ENCODE measurements at regions not wholly inside any gene's neighbourhood (a gene's known extent, or its start where the extent isn't known, plus 50 kb on each side); places are given as distances from the start of the nearest gene placed in this dataset.

DNA sequence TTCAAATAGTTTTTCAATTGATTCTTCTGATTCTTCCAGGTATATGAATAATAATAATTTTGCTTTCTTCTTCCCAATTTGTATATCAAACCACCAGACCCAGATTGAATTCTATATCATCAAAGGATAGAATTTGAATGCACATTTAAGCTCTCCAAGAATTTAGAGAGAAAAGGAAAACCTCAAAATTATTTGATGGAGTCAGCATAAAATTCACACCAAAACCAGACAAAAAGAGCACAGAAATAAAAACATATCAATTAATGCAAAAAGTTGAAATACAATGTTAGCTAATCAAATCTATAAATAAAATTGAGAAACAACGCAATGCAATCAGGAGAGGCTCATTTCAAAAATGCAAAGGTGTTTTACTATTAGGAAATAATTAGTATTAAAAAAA, 248.0 kb upstream of the HS6ST1 start:
- H3K27ac ChIP-seq, result no peak overlapping the region
- TF ChIP-seq, protein P1, sequence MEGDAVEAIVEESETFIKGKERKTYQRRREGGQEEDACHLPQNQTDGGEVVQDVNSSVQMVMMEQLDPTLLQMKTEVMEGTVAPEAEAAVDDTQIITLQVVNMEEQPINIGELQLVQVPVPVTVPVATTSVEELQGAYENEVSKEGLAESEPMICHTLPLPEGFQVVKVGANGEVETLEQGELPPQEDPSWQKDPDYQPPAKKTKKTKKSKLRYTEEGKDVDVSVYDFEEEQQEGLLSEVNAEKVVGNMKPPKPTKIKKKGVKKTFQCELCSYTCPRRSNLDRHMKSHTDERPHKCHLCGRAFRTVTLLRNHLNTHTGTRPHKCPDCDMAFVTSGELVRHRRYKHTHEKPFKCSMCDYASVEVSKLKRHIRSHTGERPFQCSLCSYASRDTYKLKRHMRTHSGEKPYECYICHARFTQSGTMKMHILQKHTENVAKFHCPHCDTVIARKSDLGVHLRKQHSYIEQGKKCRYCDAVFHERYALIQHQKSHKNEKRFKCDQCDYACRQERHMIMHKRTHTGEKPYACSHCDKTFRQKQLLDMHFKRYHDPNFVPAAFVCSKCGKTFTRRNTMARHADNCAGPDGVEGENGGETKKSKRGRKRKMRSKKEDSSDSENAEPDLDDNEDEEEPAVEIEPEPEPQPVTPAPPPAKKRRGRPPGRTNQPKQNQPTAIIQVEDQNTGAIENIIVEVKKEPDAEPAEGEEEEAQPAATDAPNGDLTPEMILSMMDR (conservative IDR thresholded peaks at IDR 0.05), result no peak

DNA sequence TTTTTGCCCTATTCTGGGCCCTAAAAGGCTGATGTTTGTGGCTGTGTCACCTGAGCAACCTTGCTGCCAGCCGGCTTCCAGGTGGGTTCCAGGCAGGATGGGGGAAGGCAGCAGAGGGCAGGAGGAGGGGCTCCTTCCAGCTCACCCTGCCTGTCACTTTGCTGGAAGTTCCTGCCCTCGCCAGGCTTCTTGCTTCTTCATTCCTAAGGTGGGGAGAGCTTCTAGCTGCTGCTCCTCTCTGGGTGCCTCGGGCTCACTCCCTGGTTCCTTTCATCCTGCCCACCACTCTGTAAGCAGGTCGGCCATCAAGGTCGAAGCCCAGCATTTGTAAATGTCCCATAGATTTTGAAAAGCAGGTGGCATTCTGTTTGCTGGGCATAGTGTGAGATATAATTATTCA, 249.4 kb upstream of the HS6ST1 start:
- no peak overlapping the region for H3K27ac ChIP-seq
- TF ChIP-seq, protein P1 (conservative IDR thresholded peaks at IDR 0.05), result no peak

DNA sequence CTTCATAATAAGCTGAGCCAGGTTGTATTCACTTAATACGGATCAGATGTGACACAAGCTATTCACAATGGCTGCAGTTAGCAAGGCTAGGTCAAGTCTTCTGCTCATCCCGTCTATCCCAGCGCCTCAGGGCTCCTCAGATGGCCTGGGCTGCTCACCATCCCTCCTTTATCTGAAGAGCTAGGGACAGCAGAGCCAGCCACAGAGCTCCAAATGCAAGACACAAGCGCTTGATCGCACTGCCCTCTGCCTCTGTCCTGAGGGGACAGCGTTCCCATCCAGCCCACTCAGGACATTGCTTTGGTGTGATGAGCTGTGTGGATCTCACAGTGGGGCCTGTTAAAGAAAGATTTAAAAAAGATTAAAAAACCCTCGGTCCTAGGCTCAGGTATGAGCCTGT, 254.4 kb upstream of the HS6ST1 start:
- TF ChIP-seq, protein P1 (conservative IDR thresholded peaks at IDR 0.05), result no peak
- no peak overlapping the region for H3K27ac ChIP-seq

DNA sequence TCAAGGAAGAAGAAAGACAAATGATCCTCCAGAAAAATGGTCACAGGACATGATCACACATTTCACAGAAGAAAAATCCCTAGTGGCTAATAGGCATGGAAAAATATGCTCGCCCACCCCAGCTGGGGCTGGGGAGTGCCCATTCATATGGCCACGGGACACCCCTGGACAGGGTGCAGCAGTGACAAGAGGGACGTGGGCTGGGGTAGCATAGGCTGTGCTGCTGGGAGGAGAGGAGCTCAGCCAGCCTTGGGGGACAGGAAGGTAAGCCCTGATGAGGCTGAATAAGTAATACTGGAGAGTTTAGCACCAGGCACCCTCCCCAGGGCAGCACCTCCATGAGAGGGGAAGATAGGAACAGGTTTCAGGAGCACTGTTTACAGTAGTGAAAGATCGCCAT, 254.9 kb upstream of the HS6ST1 start:
- TF ChIP-seq, protein P1 (conservative IDR thresholded peaks at IDR 0.05), result no peak
- H3K27ac ChIP-seq, result no peak overlapping the region

DNA sequence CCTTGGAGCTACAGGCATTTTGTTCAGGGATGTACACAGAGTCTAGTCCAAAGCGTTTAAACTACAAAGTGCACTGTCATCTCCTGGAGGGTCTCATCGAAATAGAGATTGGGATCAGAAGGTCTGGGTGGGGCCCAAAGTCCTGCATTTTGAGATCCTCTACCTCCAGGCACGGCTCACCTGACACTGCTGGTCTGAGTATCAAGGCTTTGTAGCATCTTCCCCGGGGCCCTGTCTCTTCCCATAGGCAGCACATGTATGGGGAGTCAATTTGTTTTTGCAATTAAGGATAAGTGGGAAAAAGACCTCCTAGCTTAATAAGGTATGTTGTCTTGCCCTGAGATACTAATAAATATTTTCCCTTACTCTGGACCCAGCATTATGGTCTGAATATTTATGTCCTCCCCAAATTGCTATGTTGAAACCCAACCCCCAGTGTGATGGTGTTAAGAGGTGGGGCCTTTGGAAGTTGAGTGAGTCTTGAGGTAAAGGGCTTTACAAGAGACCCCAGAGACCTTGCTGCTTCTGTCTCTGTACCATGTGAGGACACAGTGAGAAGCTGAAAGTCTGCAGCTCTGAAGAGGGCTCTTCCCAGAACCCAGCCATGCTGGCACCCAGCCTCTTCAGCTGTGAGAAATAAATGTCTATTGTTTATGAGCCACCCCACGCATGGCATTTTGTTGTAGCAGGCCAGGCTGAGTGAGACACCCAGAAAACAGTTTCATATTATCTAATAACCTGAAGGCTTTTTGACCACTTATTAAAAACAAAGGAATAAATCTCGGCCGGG, 258.7 kb upstream of the HS6ST1 start:
- TF ChIP-seq, protein P1 (conservative IDR thresholded peaks at IDR 0.05), result no peak
- H3K27ac ChIP-seq, result no peak overlapping the region

DNA sequence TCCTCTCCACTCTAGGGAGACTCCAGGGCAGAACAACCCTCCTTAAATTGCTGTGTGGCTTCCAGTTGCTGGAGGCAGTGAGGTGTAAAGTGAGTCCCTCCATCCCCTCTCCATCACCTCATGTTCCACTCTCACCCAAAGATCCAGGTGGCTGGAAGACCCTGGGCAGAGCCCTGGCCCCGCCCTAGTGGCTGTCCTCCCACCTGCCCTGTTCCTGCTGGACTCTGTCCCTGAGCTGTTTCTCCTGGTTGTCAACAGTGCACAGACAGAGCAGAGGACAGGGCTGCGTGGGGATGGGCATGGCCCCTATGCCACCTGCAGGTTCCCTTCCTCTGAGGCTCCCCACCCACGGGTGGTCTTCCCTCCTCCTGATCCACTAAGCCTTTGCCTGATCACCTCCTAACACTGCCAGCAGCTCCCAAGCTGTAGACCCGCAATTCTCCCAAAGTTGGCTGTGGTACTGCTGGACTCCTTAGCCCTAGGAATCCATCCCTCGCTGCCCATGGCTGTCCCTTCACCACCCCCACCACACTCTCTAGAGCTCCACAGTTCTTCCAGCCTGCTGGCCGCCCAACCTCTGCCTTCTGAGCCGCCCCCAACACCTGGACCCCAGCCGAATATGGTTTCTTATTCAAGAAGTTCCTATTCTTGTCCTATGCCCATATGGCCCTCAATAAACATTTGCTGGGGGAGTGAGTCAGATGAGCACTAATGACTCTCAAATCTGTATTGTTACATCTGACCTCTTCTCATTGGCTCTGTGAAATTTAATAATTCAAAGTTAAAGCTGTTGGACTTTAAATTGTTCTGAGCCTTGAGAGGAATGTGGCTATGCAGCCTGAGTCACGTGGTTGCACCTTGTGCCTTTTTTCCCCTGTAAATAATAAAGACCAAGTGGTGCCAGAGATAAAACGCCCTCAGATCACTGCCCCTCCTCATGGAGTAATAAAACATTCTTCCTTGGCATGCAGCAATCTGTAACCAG, 260.0 kb upstream of the HS6ST1 start:
- TF ChIP-seq, protein P1 (conservative IDR thresholded peaks at IDR 0.05), result no peak

DNA sequence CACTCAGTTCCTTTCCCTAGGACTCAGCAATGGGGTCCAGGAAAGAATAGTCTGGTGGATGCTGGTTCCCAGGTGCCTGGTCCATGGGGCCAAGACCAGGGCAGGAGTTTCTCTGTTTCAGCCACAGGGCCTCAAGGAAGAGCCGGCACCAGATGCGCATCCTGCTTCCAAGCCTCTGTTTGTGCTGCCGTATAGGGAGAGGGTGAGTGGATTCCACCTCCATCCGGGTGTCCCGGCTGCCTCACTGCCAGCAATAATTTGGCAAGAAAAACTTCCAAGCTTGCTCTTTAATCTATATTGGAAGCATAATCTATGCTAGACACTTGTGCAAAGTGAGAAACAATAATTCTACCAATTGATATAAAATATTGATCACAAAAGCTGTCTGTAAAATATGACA, 261.2 kb upstream of the HS6ST1 start:
- no peak overlapping the region for H3K27ac ChIP-seq
- TF ChIP-seq, protein P1 (conservative IDR thresholded peaks at IDR 0.05), result no peak

More for the DNA sequence above, 260.0 kb upstream of the HS6ST1 start:
- H3K27ac ChIP-seq, result no peak overlapping the region

Data from VCaP (cell line).